HG03025 (cell line): ENCODE measurements at regions not wholly inside any gene's neighbourhood (a gene's known extent, or its start where the extent isn't known, plus 50 kb on each side); places are given as distances from the start of the nearest gene placed in this dataset.
"Not testable (repeated sequence)": the region's sequence is repeated elsewhere in the genome, so short reads cannot be mapped to it uniquely, and the experiment has no call there.

Experiments used
- ATAC-seq: cut with Tn5 transposase; IDR thresholded peaks from one replicate; pipeline ENCODE4 v1.9.1; 2021; ENCODE audit warnings: mild to moderate bottlenecking, moderate library complexity; ENCODE audit not compliant: unreplicated experiment, low FRiP score

DNA sequence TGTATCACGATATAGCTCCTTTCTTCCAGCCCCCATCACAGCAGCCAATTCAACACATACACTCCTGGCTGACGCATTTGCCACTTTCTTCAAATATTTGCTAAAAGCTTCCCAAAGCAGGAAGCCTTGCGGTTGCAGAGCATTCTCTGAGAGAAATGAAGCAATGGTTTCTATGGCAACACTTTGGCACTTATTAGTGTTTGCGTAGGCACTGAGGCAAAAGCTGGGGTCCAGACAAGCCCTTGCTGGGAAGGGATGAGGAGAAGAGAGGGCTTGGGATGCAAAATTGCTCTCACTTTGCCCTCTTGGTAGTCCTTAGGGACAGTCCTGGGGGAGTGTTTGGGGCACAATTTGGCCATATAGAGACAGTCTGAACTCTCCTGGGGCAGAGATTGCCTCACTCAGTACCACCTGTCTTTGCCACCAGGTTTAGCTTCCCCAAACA is 55.0 kb upstream of the PAK3 start:
- ATAC-seq = no peak

DNA sequence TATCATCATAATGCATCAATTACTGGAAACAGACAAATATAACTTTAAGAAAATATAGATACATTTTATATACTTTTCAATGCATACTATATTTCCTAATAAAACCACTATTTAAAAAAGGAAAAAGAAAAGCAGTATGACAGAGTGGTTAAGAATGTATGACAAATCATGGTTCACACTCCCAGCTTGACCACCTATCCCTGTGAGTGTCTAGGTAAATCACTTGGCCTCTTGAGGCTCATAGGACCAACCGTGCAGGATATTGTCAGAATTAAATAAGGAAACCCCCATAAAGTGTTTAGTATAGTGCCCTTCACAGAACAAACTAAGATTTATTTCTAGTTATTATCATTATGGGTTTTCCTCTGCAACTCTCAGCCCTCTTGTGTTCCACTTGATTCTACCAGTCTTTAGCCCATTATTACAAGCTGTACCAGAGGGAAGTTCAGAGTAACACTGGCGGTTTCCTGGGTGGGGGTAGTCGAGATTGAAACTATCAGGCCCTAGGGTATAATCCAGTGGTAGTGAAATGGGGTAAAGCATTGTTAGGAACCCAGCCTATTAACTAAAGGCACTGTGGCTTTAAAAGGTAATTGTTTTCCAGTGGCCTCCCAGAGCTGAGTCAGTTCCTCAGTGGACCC is 55.5 kb upstream of the PAK3 start:
- no peak for ATAC-seq

DNA sequence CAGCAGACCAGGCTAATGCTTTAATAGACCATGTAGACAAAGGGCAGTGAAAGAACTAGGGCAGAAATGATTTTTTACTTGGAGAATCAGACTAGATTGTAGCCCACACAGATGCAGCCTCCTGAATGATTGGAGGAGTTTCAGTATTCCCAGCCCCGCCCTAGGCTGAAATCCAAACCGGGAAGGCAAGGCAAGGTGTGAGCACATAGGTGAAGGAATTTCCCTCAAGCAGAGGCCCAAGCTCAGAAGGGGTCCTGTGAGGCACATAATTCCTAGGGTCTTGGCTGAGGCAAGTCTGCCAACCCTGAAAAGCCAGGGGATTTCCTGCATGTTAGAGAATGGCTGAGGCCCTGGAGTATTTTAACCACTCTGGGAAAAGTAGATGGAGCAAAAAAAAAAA is 56.4 kb upstream of the PAK3 start:
- no peak for ATAC-seq

DNA sequence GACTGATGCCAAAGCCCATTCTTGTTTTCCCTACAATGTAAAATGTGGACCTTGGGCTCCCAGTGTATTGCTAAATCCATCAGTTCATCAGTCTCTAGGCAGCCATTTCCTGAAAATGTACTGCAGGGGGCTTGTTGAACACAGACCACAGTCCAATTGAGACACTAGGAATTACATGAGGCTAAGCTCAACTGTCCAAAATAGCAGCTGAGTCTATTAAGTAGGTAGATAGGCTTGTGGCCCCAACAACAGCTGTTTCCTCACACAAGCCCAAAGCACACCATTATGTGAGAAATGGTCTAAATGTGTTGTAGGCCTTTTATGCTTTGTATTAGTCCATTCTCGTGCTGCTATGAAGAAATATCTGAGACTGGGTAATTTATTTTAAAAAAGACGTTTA is 60.0 kb upstream of the PAK3 start:
- ATAC-seq = no peak

DNA sequence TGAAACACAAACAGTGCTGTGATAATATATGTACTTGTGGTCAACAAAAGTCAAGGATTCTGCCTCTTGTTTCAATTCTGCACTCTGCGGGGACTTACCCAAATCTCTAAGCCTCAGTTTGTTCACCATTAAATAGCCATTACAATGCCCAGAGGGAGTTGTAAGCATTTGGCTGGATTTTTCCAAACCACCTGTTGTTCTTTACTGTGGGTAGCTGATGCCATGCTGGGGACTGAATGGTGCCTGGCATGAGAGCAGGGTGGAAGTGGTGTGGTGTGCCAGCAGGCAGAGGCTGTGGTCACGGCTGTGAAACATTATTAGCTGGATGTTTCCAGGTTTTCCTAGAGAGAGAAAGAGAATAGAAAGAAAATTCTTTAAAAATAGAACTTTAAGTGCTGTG is 60.7 kb upstream of the PAK3 start:
- no peak for ATAC-seq

DNA sequence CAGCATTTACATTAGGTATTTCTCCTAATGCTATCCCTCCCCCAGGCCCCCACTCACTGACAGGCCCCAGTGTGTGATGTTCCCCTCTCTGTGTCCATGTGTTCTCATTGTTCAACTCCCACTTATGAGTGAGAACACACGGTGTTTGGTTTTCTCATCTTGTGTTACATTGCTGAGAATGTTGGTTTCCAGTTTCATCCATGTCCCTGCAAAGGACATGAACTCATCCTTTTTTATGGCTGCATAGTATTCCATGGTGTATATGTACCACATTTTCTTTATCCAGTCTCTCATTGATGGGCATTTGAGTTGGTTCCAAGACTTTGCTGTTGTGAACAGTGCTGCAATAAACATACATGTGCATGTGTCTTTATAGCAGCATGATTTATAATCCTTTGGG is 73.0 kb upstream of the PAK3 start:
- not testable (repeated sequence) for ATAC-seq

DNA sequence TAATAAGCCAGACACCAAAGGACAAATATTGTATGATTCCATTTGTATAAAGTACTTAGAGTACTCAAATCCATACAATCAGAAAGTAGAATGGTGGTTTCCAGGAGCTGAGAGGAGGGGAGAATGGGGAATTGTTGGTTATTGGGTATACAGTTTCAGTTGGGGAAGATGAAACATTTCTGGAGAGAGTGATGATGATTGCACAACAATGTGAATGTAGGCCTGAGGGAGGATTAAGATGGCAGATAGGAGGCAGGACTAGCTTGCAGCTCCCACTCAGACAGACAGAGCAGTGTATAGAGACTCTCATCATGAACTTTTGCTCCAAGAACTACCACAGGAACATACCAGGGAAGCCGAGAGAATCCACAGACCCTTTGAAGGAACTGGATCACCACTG is 75.7 kb upstream of the PAK3 start:
- ATAC-seq = no peak

DNA sequence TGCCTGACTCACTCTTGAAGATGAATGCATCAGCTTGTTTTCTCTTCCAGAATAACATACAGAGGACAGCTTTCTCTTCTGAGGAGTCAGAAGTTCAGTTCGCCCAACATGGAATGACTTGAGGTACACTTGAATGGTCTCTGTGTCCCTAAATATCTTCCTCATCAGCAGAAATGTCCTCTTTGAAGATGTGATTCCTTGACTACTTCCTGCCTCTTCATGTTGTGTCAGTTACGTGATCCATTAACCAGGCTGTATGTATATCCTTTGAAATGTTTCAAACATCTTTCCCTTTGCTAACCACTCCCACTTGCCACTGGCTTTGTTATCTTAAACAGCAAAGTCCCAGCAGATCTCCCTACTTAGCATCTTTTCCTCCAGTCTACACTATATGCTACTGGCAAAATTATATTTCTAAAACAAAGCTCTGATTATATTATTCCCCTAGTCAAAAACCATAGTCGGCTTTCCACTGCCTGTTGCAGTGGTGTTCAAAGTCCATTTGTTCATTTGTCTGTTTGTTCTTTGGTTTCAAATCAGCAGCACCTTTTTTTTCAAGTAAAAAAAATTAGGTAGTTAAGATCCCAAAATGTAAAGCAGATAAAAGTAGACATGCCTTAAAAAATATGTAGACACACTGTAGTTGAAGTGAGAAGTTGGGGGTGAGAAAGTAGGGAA is 82.1 kb upstream of the PAK3 start:
- ATAC-seq = no peak

DNA sequence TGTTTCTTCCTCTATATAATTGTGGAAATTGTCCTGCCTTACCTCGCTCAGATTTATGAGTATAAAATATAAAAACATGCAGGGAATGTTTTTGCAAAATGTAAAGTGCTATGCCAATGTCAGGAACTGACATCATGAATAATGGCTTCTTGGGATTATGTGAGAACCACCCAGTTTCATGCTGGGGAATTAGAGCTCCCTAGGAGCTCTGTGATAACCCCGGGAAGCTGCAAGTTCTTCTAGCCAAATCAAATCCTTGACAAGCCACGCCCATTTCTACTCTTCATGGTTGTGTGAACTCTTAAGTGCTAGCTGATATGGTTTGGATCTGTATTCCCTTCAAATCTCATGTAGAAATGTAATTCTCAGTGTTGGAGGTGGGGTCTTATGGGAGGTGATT is 85.9 kb upstream of the PAK3 start:
- no peak for ATAC-seq

DNA sequence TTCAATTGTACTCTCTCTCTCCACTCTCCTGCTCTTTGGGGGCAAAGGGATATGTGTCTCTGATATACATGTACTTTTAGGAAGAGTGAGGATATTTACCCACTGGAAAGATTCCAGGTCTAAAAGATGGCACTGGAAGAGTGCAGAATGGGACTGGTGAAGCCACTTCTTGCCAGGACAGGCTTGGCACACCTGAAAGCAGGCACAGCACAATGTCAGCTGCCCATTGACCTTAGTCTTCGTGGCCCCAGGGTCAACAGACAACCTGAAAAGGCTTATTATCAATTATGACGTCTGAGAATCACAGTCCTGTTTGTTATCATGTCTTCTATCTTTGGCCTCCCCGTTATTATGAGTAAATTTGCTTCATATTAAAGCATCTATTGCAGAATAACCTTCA is 86.7 kb upstream of the PAK3 start:
- ATAC-seq = no peak

DNA sequence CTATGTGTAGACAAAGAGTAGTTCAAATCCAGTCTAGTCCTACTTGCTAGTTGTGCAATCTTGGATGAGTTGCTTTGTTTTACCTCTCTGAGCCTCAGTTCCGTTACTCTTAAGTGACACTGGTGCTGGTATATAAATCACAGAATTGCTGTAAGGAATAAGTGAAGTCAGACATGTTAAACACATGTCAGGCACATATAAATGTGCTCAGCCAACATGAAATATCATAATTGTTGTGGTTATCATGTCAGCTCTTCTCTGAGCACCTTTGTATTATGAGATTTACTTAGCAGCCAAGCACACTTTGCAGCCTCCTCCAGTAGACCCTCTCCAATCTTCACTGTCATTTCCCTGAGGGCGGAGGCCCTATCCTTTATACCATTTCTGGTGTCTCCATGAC is 87.9 kb upstream of the PAK3 start:
- no peak for ATAC-seq

DNA sequence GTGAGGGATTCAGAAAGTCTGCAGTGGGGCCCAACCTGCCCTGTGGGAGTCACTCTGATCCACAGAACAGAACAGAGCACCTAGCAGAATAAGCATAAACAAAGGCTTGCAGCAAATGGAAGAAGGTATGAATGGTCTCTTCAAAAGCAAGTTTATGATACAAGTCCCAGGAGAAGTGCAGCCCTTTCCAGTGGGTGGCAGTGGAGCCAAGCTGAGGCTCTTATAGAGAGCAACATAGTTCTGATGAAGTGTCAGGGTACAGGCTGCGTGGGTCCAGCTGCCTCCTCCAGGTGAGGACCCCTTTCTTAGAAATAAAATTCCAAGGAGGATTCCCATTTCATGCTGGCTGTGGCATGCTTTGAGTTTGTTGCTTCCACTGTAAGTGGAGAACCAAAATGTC is 88.8 kb upstream of the PAK3 start:
- no peak for ATAC-seq

DNA sequence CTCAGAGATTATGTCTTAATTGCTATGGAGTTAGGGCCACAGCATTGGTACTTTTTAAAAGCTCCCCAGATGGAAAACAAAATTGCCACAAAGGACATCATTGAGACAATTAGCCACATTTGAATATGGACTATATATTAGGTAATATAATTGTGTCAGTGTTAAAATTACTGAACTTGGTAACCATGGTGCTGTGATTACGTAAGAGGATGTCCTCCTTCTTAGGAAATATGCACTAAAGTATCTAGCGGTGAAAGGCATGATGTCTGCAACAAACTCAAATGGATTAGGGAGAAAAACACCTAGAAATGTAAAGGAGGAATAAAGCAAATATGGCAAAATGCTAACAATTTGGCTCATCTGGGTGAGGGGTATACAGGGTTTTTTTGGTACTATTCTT is 89.9 kb upstream of the PAK3 start:
- ATAC-seq = no peak

DNA sequence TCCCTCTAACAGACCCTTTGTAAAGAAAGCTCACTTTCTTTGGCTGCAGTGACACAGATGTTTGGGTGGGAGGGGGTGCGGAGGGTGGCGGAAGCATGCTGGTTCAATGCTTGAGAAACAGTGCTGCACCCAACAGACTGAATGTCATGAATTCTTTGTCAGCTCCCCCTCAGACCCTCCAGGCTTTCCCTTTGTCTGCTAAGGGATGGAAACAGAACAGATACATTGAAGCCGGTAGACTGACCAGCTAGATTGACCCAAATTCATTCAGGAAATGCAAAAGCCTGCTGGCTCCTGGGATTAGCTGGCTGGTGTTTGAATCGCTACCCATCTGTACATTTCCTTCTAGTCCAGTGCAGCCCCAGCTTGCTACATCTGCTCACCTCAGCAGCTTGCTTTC is 90.8 kb upstream of the PAK3 start:
- no peak for ATAC-seq

DNA sequence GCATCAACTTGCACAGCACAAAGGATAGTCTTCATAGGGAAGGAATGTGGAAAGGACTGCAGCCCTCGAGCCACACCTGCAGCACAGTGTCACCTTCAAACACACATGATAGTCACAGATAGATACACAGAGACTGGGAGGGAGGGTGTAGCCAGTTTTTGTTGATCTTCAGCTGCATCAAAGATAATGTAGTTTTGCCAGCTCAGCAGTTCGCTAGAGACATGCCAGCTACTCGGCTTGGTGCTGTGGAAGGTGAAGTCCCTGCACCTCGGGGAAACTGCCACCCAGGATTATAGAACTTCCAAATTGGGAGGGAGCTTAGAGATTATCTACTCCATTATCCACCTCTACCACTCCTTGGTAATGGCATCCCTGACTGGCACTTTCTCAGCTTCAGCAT is 92.9 kb upstream of the PAK3 start:
- no peak for ATAC-seq

DNA sequence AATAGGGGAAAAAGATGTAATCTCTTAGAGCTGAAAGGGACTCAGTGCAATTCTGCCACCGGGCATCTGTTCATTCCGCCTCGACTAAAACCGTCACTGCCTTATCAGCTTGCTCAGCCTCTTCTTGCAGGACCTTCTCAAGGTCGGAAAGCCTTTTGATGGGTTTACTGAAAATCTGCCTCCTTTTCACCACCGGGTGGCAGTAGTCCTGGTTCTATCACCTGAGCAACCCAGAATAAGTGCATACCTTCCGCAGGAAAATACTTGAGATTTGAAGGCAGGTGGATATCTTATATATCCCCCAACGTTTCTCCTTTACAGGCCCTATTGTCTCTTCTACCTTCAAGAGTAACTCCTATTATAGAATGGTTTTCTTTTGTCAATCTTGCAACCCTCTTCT is 103.4 kb upstream of the PAK3 start:
- no peak for ATAC-seq

DNA sequence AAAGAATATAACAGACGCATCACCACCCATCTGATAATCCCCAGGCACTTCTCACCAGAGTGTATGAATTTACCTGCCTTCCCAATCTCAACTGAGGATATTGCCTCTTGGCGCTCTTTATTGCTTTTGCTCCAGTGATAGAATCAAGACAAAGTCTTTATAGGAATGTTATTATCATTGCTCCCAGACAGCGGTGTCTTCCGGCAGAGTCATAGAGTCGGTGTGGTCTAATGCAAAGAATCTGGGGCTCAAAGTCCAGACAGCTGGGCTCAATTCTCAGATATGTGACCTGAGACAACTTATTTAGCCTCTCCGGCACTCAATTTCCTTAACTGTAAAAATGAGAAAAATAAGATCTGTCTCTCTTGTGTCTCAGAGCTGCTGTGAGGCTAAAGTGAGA is 106.1 kb upstream of the PAK3 start:
- ATAC-seq = no peak

DNA sequence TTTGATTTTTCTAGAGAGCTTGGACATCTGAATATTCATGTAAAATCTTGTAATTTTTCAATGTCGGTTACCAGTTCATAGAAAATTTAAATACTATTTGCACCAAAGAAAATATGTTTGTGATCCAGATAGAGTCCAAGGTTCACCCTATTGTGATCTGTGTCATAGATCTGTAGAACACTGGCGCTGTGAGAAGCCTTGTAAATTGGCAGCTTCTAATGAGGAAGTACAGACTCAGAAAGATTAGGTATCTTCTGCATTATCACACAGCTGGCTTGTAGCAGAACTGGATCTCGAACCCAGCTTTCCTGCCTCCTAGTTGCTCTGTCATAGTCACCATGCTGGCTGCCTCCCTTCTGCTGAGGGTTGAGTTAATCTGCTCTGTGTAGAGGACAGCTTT is 106.5 kb upstream of the PAK3 start:
- ATAC-seq = no peak

DNA sequence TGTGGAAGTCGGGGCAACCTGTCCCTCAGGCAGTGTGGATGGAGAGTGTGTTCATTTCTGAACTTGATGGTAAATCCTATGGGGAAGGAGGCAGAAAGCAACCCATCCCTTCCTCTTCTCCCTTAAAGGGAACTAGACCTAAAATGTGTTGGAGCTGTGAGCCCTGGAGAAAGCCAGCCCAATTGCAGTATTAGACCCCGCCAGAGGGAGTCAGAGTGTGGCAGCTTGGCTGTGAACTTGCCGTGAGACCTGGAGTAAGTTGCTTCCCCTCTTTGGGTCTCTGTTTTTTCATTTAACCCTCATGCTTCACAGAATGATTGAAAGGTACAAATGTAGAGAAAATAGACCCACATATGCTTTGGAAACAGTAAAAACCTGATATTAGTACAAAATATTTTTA is 108.7 kb upstream of the PAK3 start:
- no peak for ATAC-seq

DNA sequence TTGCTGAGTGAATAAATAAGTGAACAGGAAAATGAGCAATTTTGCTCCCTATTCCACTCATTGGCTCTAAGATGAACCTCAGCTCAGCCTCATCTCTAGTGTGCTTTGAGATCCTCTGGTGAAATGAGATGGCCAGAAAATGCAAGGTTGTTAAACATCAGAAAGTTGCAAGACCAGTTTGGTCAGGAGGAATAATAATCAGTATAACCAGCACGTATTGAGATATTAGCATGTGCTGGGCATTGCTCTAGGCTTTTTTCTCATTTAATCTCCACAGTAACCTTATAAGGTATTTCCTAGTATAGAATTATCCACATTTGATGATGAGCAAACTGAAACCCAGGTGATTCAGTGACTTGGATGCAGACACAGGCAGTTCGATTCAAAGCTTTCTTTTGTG is 110.5 kb upstream of the PAK3 start:
- no peak for ATAC-seq

DNA sequence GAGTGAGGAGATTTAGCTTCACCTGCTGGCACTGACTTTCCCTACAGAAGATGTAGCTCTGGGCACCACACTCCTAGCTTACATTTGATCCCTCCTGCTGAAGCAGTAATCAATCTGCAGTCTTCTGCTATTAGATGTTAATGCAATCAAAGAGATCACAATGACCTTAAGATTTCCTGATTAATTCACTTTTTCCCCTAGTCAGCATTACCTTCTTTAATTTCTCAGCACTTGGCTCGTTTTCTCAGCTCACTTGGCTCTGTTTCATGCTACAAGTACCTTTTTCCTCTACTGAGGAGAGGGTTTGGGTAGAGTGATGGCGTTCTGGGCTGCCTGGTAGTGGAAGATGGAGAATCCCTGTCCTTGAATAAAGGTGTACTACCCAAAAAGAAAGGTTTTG is 113.0 kb upstream of the PAK3 start:
- ATAC-seq = no peak

DNA sequence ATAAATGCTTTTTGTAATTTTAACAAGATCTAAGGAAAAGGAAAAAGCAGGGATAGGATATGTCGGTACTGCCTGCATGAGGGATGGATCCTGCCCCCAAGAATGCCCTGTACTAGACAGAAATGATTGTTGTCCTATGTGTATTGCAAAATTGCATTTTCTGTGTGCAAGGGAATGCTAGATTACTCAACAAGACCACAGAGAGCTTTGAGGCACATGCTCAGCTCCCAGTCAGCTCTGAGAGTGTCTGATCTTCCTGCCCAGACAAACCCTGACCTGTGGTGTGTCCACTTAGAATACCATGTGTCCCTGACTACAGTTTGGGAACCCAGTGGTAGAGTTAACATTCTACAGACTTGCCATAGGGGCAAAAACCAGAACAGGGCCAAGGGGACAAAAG is 129.2 kb upstream of the PAK3 start:
- ATAC-seq = no peak

DNA sequence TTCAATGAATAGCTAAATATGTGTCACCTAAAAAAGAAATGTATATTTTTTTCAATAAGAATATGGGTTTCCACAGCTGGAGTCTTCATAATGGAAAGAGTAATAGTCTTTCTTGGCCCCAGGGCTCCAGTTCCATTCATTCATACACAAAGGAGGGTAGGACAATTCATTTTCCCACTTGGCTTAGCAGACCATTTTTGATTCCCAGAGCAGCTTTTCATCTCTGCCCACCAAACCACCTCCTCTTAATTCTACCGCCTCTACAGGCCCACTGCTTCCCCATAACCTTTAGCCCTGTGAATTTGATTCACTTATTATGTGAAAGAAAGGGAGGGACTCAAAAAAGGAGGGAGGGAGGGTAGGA is 129.9 kb upstream of the PAK3 start:
- no peak for ATAC-seq
